ENCODE measurements at regions not wholly inside any gene's neighbourhood (a gene's known extent, or its start where the extent isn't known, plus 50 kb on each side); places are given as distances from the start of the nearest gene placed in this dataset.

DNA sequence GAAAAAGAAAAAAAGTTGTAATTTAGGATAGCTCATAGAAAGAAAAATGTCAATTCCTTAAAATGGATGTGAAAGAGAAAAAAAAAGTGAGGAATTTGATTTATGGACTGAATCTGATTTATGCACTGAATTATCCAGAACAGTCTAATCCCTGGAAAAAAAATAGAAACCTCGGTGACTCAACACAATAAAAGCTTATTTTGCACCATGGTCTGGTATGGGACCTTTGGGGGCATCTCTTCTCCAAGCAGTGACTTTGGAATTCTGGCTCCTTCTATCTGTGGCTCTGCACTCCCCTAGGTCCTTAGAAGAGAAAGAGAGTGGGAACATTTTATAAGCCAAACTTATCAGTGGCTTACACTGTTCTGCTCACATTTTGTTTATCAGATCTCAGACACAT, 471.7 kb upstream of the B3GALT2 start:
- TF ChIP-seq, protein P1, sequence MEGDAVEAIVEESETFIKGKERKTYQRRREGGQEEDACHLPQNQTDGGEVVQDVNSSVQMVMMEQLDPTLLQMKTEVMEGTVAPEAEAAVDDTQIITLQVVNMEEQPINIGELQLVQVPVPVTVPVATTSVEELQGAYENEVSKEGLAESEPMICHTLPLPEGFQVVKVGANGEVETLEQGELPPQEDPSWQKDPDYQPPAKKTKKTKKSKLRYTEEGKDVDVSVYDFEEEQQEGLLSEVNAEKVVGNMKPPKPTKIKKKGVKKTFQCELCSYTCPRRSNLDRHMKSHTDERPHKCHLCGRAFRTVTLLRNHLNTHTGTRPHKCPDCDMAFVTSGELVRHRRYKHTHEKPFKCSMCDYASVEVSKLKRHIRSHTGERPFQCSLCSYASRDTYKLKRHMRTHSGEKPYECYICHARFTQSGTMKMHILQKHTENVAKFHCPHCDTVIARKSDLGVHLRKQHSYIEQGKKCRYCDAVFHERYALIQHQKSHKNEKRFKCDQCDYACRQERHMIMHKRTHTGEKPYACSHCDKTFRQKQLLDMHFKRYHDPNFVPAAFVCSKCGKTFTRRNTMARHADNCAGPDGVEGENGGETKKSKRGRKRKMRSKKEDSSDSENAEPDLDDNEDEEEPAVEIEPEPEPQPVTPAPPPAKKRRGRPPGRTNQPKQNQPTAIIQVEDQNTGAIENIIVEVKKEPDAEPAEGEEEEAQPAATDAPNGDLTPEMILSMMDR (IDR thresholded peaks at IDR 0.05) = no peak
- TF ChIP-seq POLR2A (IDR thresholded peaks at IDR 0.05) = no peak
